ENCODE measurements at regions not wholly inside any gene's neighbourhood (a gene's known extent, or its start where the extent isn't known, plus 50 kb on each side); places are given as distances from the start of the nearest gene placed in this dataset.
A peak's percentile ranks its signal among the peaks of the same experiment; 100 is the strongest.

DNA sequence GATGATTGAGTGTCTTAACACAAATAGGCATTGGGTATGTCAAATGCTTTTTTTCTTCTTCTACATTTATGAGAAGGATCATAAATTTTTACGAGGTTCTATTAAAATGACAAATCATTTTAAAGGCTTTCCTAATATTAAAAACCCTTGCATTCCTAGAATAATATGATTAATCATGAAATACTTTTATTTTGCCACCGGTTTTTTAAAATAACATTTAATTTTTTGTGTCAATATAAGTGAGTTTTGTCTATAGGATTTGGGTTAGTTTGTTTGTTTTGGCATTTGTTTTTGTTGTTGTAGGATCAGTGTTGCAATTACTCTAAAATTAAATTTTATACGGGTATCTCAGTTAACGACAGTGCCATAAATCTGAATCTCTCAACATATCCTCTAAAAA, 169.7 kb upstream of the STK26 start:
- Histone ChIP-seq H3K4me2 (no peak overlapping the region), H3K4me3 (ENCODE audit: low read depth in 2 of 2, low read length in 1 of 2) (no peak overlapping the region), H3K9ac (no peak overlapping the region), H2AFZ (ENCODE audit: low read depth) (no peak overlapping the region), H4K20me1 (ENCODE audit: insufficient read depth) (no peaks in the 10 kb centered on the region), H3F3A (replicated peaks; ENCODE audit: insufficient read depth) (no peaks in the 10 kb centered on the region), H3K79me2 (ENCODE audit: insufficient read depth) (no peaks in the 10 kb centered on the region), H3K9me2 (no peaks in the 10 kb centered on the region), H3K9me3 (no peaks in the 10 kb centered on the region), H3K4me1 (ENCODE audit: control insufficient read depth in 1 of 2, insufficient read depth in 2 of 2, low read depth in 1 of 2, low read length in 1 of 2) (no peaks in the 10 kb centered on the region), H3K27me3 (ENCODE audit: insufficient read depth) (peaks cover 16% of the 10 kb centered on the region), H3K36me3 (replicated peaks in 1 of 2; ENCODE audit: control insufficient read depth in 1 of 2, insufficient read depth in 2 of 2, low read length in 1 of 2) (no peaks in the 10 kb centered on the region), H3K27ac (ENCODE audit: low read depth in 2 of 2, low read length in 1 of 2) (no peak overlapping the region)
- ChIA-PET CTCF (interaction anchor here (0.6 to 4.1 kb wide), 6 partner anchors 8 to 219 kb away, joined by 3 to 27 read pairs (median 4); no protein-coding TSS in a partner anchor), POLR2A (no interaction called here)
- 29% methylated on average over 4 of the region's 4 CpGs for WGBS (ENCODE audit: low lambda C conversion rate)
- no peak for TF ChIP-seq MAX (IDR thresholded peaks at IDR 0.05; ENCODE audit: low read depth)
- no peak for TF ChIP-seq GABPA (IDR thresholded peaks at IDR 0.05; ENCODE audit: low read depth)
- no peak for TF ChIP-seq TCF12 (IDR thresholded peaks at IDR 0.05)
- TF ChIP-seq, protein P1, sequence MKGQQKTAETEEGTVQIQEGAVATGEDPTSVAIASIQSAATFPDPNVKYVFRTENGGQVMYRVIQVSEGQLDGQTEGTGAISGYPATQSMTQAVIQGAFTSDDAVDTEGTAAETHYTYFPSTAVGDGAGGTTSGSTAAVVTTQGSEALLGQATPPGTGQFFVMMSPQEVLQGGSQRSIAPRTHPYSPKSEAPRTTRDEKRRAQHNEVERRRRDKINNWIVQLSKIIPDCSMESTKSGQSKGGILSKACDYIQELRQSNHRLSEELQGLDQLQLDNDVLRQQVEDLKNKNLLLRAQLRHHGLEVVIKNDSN (IDR thresholded peaks at IDR 0.05; ENCODE audit: borderline replicate concordance, low read depth), result no peak
- TF ChIP-seq, protein P2, sequence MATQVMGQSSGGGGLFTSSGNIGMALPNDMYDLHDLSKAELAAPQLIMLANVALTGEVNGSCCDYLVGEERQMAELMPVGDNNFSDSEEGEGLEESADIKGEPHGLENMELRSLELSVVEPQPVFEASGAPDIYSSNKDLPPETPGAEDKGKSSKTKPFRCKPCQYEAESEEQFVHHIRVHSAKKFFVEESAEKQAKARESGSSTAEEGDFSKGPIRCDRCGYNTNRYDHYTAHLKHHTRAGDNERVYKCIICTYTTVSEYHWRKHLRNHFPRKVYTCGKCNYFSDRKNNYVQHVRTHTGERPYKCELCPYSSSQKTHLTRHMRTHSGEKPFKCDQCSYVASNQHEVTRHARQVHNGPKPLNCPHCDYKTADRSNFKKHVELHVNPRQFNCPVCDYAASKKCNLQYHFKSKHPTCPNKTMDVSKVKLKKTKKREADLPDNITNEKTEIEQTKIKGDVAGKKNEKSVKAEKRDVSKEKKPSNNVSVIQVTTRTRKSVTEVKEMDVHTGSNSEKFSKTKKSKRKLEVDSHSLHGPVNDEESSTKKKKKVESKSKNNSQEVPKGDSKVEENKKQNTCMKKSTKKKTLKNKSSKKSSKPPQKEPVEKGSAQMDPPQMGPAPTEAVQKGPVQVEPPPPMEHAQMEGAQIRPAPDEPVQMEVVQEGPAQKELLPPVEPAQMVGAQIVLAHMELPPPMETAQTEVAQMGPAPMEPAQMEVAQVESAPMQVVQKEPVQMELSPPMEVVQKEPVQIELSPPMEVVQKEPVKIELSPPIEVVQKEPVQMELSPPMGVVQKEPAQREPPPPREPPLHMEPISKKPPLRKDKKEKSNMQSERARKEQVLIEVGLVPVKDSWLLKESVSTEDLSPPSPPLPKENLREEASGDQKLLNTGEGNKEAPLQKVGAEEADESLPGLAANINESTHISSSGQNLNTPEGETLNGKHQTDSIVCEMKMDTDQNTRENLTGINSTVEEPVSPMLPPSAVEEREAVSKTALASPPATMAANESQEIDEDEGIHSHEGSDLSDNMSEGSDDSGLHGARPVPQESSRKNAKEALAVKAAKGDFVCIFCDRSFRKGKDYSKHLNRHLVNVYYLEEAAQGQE (IDR thresholded peaks at IDR 0.05; ENCODE audit: low read depth, low read length), result no peak
- TF ChIP-seq PBX3 (IDR thresholded peaks at IDR 0.05), result no peak
- no peak for TF ChIP-seq JUND (IDR thresholded peaks at IDR 0.05)
- TF ChIP-seq TEAD4 (IDR thresholded peaks at IDR 0.05; ENCODE audit: borderline replicate concordance, insufficient read depth), result no peak
- no peak for TF ChIP-seq EZH2phosphoT487 (IDR thresholded peaks at IDR 0.05; ENCODE audit: borderline replicate concordance, low read depth)
- TF ChIP-seq EP300 (IDR thresholded peaks at IDR 0.05; ENCODE audit: borderline replicate concordance in 1 of 2, low read depth in 1 of 2, low read length in 1 of 2), result no peak
- TF ChIP-seq FOSL2 (IDR thresholded peaks at IDR 0.05; ENCODE audit: borderline replicate concordance, low read depth), result no peak
- no peak for DNase-seq

DNA sequence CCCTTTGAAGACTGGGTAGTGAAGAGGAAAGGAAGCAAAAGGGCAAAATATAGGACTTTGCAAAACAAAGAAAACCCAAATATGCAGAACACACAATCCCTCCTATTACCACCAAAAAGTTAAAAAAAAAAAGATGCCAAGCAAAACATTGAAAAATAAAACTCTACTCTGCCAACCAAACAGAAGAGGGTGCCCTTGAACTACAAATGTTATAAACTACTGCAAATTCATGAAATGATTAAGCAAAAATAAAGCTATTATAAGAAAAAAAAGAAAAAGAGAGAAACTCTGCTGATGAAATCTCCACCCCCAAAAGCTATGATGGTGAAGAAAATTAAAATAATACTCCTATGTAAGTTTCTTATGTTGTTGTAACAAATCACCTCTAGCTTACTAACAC, 168.5 kb upstream of the STK26 start:
- peak; percentile 53 for TF ChIP-seq CTCF (IDR thresholded peaks at IDR 0.05)
- peak; percentile 67 for TF ChIP-seq RAD21 (IDR thresholded peaks at IDR 0.05; ENCODE audit: low read length)
- TF ChIP-seq SMC3 (IDR thresholded peaks at IDR 0.05; ENCODE audit: low read depth, low read length), result peak; percentile 32; the same call in 1 of the 2 replicates
- TF ChIP-seq, protein P3, sequence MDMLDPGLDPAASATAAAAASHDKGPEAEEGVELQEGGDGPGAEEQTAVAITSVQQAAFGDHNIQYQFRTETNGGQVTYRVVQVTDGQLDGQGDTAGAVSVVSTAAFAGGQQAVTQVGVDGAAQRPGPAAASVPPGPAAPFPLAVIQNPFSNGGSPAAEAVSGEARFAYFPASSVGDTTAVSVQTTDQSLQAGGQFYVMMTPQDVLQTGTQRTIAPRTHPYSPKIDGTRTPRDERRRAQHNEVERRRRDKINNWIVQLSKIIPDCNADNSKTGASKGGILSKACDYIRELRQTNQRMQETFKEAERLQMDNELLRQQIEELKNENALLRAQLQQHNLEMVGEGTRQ (IDR thresholded peaks at IDR 0.05; ENCODE audit: borderline replicate concordance, low read depth, low read length), result no peak
- no peak overlapping the region for H3K27ac ChIP-seq (ENCODE audit: low read depth in 2 of 2, low read length in 1 of 2)
- no peaks in the 10 kb centered on the region for H3F3A ChIP-seq (replicated peaks; ENCODE audit: insufficient read depth)
- H2AFZ ChIP-seq (ENCODE audit: low read depth), result no peak overlapping the region
- no peak overlapping the region for H3K9ac ChIP-seq
- ChIA-PET POLR2A (no interaction called here), CTCF (interaction anchor here (0.6 to 1.8 kb wide), 12 partner anchors 8 to 1313 kb away, joined by 3 to 21 read pairs (median 3); partner anchors contain the start of gene RAP2C)
- H3K4me2 ChIP-seq, result no peak overlapping the region
- H3K4me1 ChIP-seq (ENCODE audit: control insufficient read depth in 1 of 2, insufficient read depth in 2 of 2, low read depth in 1 of 2, low read length in 1 of 2), result no peaks in the 10 kb centered on the region
- H3K79me2 ChIP-seq (ENCODE audit: insufficient read depth), result no peaks in the 10 kb centered on the region
- H3K27me3 ChIP-seq (ENCODE audit: insufficient read depth), result peaks cover 16% of the 10 kb centered on the region
- DNase-seq, result no peak
- no peak overlapping the region for H3K4me3 ChIP-seq (ENCODE audit: low read depth in 2 of 2, low read length in 1 of 2)
- no peaks in the 10 kb centered on the region for H4K20me1 ChIP-seq (ENCODE audit: insufficient read depth)
- no peaks in the 10 kb centered on the region for H3K36me3 ChIP-seq (replicated peaks in 1 of 2; ENCODE audit: control insufficient read depth in 1 of 2, insufficient read depth in 2 of 2, low read length in 1 of 2)
- no peaks in the 10 kb centered on the region for H3K9me2 ChIP-seq
- H3K9me3 ChIP-seq, result no peaks in the 10 kb centered on the region

Data from SK-N-SH (cell line).